HepG2 (cell line): ENCODE measurements at regions not wholly inside any gene's neighbourhood (a gene's known extent, or its start where the extent isn't known, plus 50 kb on each side); places are given as distances from the start of the nearest gene placed in this dataset.

Experiments used
- ATAC-seq: fragments of 200-7000 bp; cut with Tn5 transposase; 3 replicates; pipeline ENCODE4 v1.9.1; 2020; ENCODE audit warnings: mild to moderate bottlenecking, moderate library complexity
- BruUV-seq: library from RNA; stranded (reverse); fragments of 400-500 nt; replicated peaks from 2 replicates; lab custom pipeline; 2021; lab: Mats Ljungman, UMichigan
- CTCF ChIA-PET: fragments of 300-600 bp; formaldehyde crosslinking; extraction: SDS; loops from one replicate; lab custom pipeline; 2021; ENCODE audit warnings: low total read pairs, inconsistent platforms, low intra/inter-chr PET ratio; lab: Yijun Ruan, JAX
- POLR2A ChIA-PET: fragments of 350-600 bp; sonication (Branson Sonifier 250); formaldehyde crosslinking; loops from one replicate; lab custom pipeline; 2020; ENCODE audit warnings: antibody characterized with exemption, inconsistent platforms; lab: Yijun Ruan, JAX
- DNase-seq: peaks from one replicate; pipeline ENCODE4 v3.0.0-alpha.2; 2015; ENCODE audit warnings: low spot score
- FAIRE-seq: peaks from 3 replicates; lab custom pipeline; 2011; peaks lifted over from hg19 to GRCh38; lab: Jason Lieb, UNC
- H2AFZ ChIP-seq: one replicate; pipeline ENCODE4 v1.6.1; 2011; ENCODE audit warnings: low read length, inconsistent platforms
- H3K27ac ChIP-seq: fragments of 300-600 bp; 3 replicates; pipeline ENCODE4 v1.8.0; 2011; ENCODE audit warnings: mixed run types, mild to moderate bottlenecking, mixed read lengths, low read length, inconsistent platforms; ENCODE audit not compliant: insufficient read depth; ENCODE audit errors: extremely low read length
- H3K27me3 ChIP-seq, 2 experiments: fragments of 200-600 bp in 1 of 2; 2 replicates in 1 of 2; 3 replicates in 1 of 2; pipeline versions ENCODE4 v1.6.0 to v1.8.0; 2011; ENCODE audit warnings: low read length in 2 of 2, mild to moderate bottlenecking in 2 of 2, moderate library complexity in 2 of 2, inconsistent platforms in 1 of 2; ENCODE audit not compliant: insufficient read depth in 2 of 2, control insufficient read depth in 1 of 2
- H3K36me3 ChIP-seq, 2 experiments: fragments of 200-600 bp in 1 of 2; replicated peaks in 1 of 2; 2 replicates in 1 of 2; 3 replicates in 1 of 2; pipeline versions ENCODE4 v1.5.1 to v1.8.0; 2011; ENCODE audit warnings: low read length in 2 of 2, inconsistent platforms in 1 of 2; ENCODE audit not compliant: insufficient read depth in 2 of 2, control insufficient read depth in 1 of 2
- H3K4me1 ChIP-seq: 2 replicates; pipeline ENCODE4 v1.5.1; 2012; ENCODE audit warnings: low read length, inconsistent platforms; ENCODE audit not compliant: insufficient read depth
- H3K4me2 ChIP-seq: 2 replicates; pipeline ENCODE4 v1.6.0; 2011; ENCODE audit warnings: low read depth, low read length, inconsistent platforms
- H3K4me3 ChIP-seq, 3 experiments: fragments of 200-600 bp in 1 of 3; sonication (generic), shearing (Covaris generic) in 1 of 3; replicated peaks in 1 of 3; 2 replicates each; pipeline ENCODE4 v1.5.1; 2011 to 2016; ENCODE audit warnings: low read length in 3 of 3, inconsistent platforms in 2 of 3, low read depth in 2 of 3, mild to moderate bottlenecking in 2 of 3, control low read depth in 1 of 3, mixed read lengths in 1 of 3; ENCODE audit not compliant: insufficient read depth in 1 of 3
- H3K79me2 ChIP-seq: one replicate; pipeline ENCODE4 v1.6.1; 2011; ENCODE audit warnings: low read length, inconsistent platforms; ENCODE audit not compliant: insufficient read depth
- H3K9ac ChIP-seq: 2 replicates; pipeline ENCODE4 v1.6.0; 2011; ENCODE audit warnings: mild to moderate bottlenecking, low read depth, low read length, inconsistent platforms; ENCODE audit not compliant: insufficient read depth
- H3K9me3 ChIP-seq: 2 replicates; pipeline ENCODE4 v1.5.1; 2012; ENCODE audit warnings: mild to moderate bottlenecking, low read length
- H4K20me1 ChIP-seq: 2 replicates; pipeline ENCODE4 v1.6.0; 2011; ENCODE audit warnings: inconsistent platforms, mild to moderate bottlenecking, low read length, moderate library complexity; ENCODE audit not compliant: insufficient read depth
- ATF2 ChIP-seq: sonication (generic); formaldehyde crosslinking; IDR thresholded peaks from 2 replicates; pipeline ENCODE4 v1.4.0; 2020; ENCODE audit warnings: missing genetic modification reagents
- EP300 ChIP-seq, 3 experiments: sonication (generic) in 1 of 3; formaldehyde crosslinking in 1 of 3; IDR thresholded peaks; 2 replicates each; pipeline versions ENCODE4 v1.5.1 to v1.6.1; 2011 to 2020; ENCODE audit warnings: low read depth in 2 of 3, low read length in 2 of 3, borderline replicate concordance in 1 of 3, improper control_type of control experiment in 1 of 3, mild to moderate bottlenecking in 1 of 3, missing genetic modification reagents in 1 of 3, moderate library complexity in 1 of 3
- FOXK2 ChIP-seq: fragments of 450-650 bp; IDR thresholded peaks from 2 replicates; pipeline ENCODE4 v1.6.1; 2016
- HMG20A ChIP-seq: IDR thresholded peaks from 2 replicates; pipeline ENCODE4 v1.6.1; 2016; ENCODE audit warnings: borderline replicate concordance
- IKZF5 ChIP-seq: IDR thresholded peaks from 2 replicates; pipeline ENCODE4 v1.6.1; 2018; ENCODE audit warnings: missing genetic modification reagents, mild to moderate bottlenecking, missing compliant biosample characterization
- KDM2A ChIP-seq: sonication (generic); formaldehyde crosslinking; IDR thresholded peaks from 2 replicates; pipeline ENCODE4 v1.4.0; 2020; ENCODE audit warnings: low read depth, missing genetic modification reagents, borderline replicate concordance
- PATZ1 ChIP-seq: sonication (generic); formaldehyde crosslinking; IDR thresholded peaks from 2 replicates; pipeline ENCODE4 v1.4.0; 2020; ENCODE audit warnings: missing genetic modification reagents
- PHB2 ChIP-seq: fragments of 450-650 bp; IDR thresholded peaks from 2 replicates; pipeline ENCODE4 v1.6.1; 2018; ENCODE audit not compliant: partially characterized antibody
- PHF5A ChIP-seq: IDR thresholded peaks from one replicate; pipeline ENCODE4 v1.6.1; 2018; ENCODE audit warnings: low read depth, missing genetic modification reagents; ENCODE audit not compliant: unreplicated experiment
- WGBS: methylation state at CpG from one replicate; pipeline ENCODE4 v1.1.6; 2017; ENCODE audit warnings: low lambda C conversion rate; 5-methylcytosine and 5-hydroxymethylcytosine counted together
- in situ Hi-C: cut with HindIII; loops from 2 replicates; pipeline ENCODE4 v1.10.0; 2017; ENCODE audit warnings: low pct_unique_long_range_greater_than_20kb; ENCODE audit not compliant: extremely low pct_ligation_motif_present
- intact Hi-C: fragments of 100-400 bp; cut with micrococcal nuclease; formaldehyde crosslinking; loops from one replicate; pipeline ENCODE4 v1.10.0; 2022; ENCODE audit not compliant: unreplicated experiment

- no peaks in the 10 kb centered on the region for H3K36me3 ChIP-seq
- H2AFZ ChIP-seq: no peak overlapping the region
- no peak for TF ChIP-seq FOXK2
- no peak for TF ChIP-seq PHB2
- TF ChIP-seq ATF2 (CRISPR knock-in tag): no peak
- no peak for TF ChIP-seq HMG20A
- TF ChIP-seq EP300 (IDR thresholded peaks at IDR 0.05; ENCODE audit: low read depth in 2 of 2, low read length in 2 of 2): no peak
- no peak for TF ChIP-seq EP300 (CRISPR knock-in tag; IDR thresholded peaks at IDR 0.05; ENCODE audit: borderline replicate concordance)
- TF ChIP-seq IKZF5 (CRISPR knock-in tag): no peak
- no peak for TF ChIP-seq KDM2A (CRISPR knock-in tag)
- TF ChIP-seq PHF5A (CRISPR knock-in tag): no peak
- no peak for TF ChIP-seq PATZ1
- peaks cover 85% of the 10 kb centered on the region for H3K9me3 ChIP-seq
- intact Hi-C loops: no loop called here
- no peaks in the 10 kb centered on the region for H4K20me1 ChIP-seq
- DNase-seq (no peak), ATAC-seq (no peak), FAIRE-seq (no peak)
- no peaks in the 10 kb centered on the region for H3K79me2 ChIP-seq
- no peak overlapping the region for H3K27ac ChIP-seq
- no peaks in the 10 kb centered on the region for H3K4me1 ChIP-seq
- POLR2A ChIA-PET: no interaction called here
- in situ Hi-C loops: no loop called here
- CTCF ChIA-PET: no interaction called here
- H3K27me3 ChIP-seq: no peaks in the 10 kb centered on the region
- WGBS: 7% methylated on average over 3 of the region's 3 CpGs
- no peak overlapping the region for H3K4me3 ChIP-seq
- H3K4me2 ChIP-seq: no peak overlapping the region
- no peak overlapping the region for H3K9ac ChIP-seq
- no TSS peak for BruUV-seq
Observed at GRCh38 chr21:19010251-19010650, 606.7 kb upstream of the TMPRSS15 start.
